Motor neuron (in vitro differentiated cells): ENCODE measurements at regions not wholly inside any gene's neighbourhood (a gene's known extent, or its start where the extent isn't known, plus 50 kb on each side); places are given as distances from the start of the nearest gene placed in this dataset.

Source experiments
- ATAC-seq, 8 experiments: fragments of 200-7000 bp; cut with Tn5 transposase; replicated peaks in 6 of 8; 2 replicates each; pipeline ENCODE4 v1.8.0; 2021; ENCODE audit warnings: mild to moderate bottlenecking in 8 of 8, moderate library complexity in 8 of 8
- H3K27ac ChIP-seq, 2 donors: fragments of 250-450 bp; sonication (Bioruptor Pico); 2 replicates each; pipeline ENCODE4 v1.9.0; 2021; ENCODE audit warnings: antibody characterized with exemption in 2 of 2, mild to moderate bottlenecking in 2 of 2, moderate library complexity in 1 of 2
- H3K4me1 ChIP-seq, 2 donors: fragments of 250-450 bp; sonication (Bioruptor Pico); replicated peaks in 1 of 2; 2 replicates each; pipeline ENCODE4 v1.6.1; 2021; ENCODE audit warnings: antibody characterized with exemption in 2 of 2, mild to moderate bottlenecking in 2 of 2, moderate library complexity in 1 of 2
- H3K4me3 ChIP-seq, 5 donors: fragments of 250-450 bp; sonication (Bioruptor Pico); 2 replicates each; pipeline ENCODE4 v1.9.0; 2021; ENCODE audit warnings: antibody characterized with exemption in 5 of 5, mild to moderate bottlenecking in 5 of 5, moderate library complexity in 4 of 5
- WGBS, 10 experiments: fragments of 450-650 bp; shearing (Covaris generic); methylation state at CpG; one replicate each; pipeline ENCODE4 v1.0.0; 2022; 5-methylcytosine and 5-hydroxymethylcytosine counted together
- in situ Hi-C, 9 experiments: fragments of 400-800 bp; cut with MboI; loops; one replicate each; pipeline ENCODE4 v1.15.0; 2021; ENCODE audit warnings: low sequenced_read_pairs in 9 of 9, low pct_unique_long_range_greater_than_20kb in 2 of 9; ENCODE audit not compliant: unreplicated experiment in 9 of 9

DNA sequence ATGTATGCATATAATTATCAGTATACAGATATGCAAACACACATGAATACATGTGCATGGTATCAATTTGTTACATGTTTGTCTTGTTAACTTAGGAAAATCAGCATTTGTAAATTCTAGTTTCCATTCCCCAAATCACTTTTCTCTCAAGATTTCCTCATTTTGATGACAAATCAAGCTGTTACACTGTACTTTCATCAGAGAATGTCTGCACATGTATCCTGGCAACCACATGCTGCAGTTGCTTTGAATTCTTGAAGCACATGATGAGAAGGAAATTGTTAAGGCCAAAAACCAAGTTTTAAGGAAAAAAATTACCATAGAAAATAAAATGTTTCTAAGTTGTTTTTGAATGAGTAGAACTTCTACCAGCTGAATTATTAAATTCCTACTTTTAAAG, 1834.5 kb downstream of the EFNA5 start:
- Histone ChIP-seq H3K27ac (no peak overlapping the region), H3K4me3 (no peak overlapping the region), H3K4me1 (peaks cover 0 to 15% of the 10 kb centered on the region in 2 donors)
- ATAC-seq, result peak in 3 of 8 experiments; percentile 55 to 59 (median 57)
- in situ Hi-C loops, result no loop called here

DNA sequence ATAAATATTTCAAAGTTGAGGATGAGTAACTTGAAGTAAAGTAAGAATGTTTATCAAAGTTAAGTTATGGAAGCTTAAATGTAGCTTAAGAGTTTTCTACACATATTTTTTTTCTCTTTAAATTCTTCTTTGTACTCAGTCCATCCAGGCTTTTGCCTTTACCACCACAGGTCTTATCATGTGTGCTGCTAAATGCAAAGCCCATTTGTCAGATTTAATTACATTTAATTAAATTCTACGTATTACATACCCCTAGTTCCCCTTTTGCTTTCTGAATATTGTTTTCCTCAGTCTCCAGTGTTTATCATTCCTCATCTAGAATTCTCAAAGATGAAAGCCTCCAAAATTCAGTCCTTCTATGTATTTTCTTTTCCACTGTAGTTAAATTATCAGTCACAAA, 1841.9 kb downstream of the EFNA5 start:
- Histone ChIP-seq H3K4me1 (no peaks in the 10 kb centered on the region), H3K4me3 (no peak overlapping the region), H3K27ac (no peak overlapping the region)
- ATAC-seq, result no peak
- in situ Hi-C loops, result no loop called here
- 0 to 100% (median 82%) methylated on average over 1 of the region's 1 CpG for WGBS, 10 experiments

DNA sequence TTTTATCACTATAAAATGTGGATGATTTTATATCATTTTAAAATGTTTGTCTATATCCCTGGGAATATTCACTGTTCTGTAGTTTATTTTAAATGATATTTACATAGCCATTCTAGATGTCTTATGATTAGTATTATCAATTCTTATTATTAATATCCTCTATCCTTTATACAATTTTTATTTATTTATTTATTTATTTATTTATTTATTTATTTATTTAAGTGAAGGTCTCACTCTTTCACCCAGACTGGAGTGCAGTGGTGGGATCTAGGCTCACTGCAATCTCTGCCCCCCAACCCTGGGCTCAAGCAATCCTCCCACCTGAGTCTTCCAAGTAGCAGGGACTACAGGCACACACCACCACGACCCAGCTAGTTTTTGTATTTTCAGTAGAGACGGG, 1848.9 kb downstream of the EFNA5 start:
- in situ Hi-C loops, result no loop called here

DNA sequence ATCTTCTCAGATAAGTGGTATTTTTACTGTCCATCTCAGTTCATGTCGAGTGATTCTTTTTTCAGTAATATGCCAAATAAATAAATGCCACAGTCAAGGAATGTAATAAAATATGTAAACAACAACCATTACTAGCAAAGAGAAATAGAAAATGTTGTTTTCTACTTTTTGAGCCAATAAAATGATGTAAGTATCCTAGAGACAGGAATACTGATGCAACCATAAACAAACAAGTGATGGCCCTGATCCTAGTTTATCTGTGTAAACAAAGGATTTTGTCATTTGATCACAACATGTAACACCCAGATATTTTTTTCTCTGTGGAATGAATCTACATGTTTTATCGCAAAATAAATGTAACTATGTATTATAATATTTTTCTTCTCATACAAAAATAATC, 1852.8 kb downstream of the EFNA5 start:
- in situ Hi-C loops, result no loop called here
- H3K4me3 ChIP-seq, result no peak overlapping the region
- no peak for ATAC-seq
- no peak overlapping the region for H3K27ac ChIP-seq
- no peaks in the 10 kb centered on the region for H3K4me1 ChIP-seq
- WGBS, 10 experiments, result 0 to 100% (median 83%) methylated on average over 1 to 2 of the region's 2 CpGs

More for the DNA sequence above, 1848.9 kb downstream of the EFNA5 start:
- Histone ChIP-seq H3K27ac (no peak overlapping the region), H3K4me1 (no peaks in the 10 kb centered on the region), H3K4me3 (no peak overlapping the region)
- 0 to 100% (median 63%) methylated on average over 1 to 2 of the region's 2 CpGs; no CpG with 5 or more reads in 2 of the 10 experiments for WGBS, 10 experiments
- ATAC-seq, result no peak

DNA sequence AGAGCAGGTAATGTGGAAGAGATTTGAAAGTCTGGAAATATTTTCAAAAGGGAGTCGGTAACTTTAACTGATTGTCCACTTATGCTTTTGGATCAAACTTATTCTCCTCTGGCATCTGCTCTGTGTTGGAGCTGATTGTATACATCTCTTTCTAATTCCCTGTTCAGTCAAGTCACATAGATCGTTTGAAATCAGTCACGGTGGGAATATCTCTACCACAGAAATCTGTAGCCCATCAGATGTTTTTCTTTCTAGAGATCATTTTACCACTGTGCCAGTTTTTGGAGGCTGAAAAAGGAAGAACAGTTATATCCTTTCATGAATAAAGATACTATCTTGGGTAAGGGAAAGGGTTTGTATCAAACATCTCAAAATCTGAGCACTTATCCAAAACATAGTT, 1853.3 kb downstream of the EFNA5 start:
- WGBS, 10 experiments, result 0 to 100% (median 81%) methylated on average over 1 to 3 of the region's 3 CpGs; no CpG with 5 or more reads in 1 of the 10 experiments
- no peak overlapping the region for H3K4me3 ChIP-seq
- ATAC-seq, result no peak
- peaks cover 0 to under 1% of the 10 kb centered on the region in 2 donors for H3K4me1 ChIP-seq
- in situ Hi-C loops, result no loop called here
- no peak overlapping the region for H3K27ac ChIP-seq

DNA sequence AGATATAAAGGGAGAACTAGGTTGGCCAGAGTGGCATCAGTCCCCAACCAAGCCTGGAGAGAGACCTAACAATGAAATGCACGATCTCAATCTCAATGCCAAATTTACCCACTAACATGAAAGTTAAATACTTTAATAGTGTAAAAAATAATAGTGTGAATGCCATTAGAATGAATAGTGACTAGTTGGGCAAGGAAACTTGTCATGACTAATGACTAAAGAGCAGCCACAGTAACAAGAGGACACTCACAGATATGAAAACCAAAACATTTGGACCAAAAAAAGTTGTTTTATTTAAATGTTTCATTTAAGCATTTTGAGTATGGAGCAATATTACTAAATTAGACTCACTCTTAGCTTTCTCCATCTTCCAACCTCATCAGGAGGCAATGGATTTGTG, 1853.8 kb downstream of the EFNA5 start:
- no peak for ATAC-seq
- peaks cover 0 to 4% of the 10 kb centered on the region in 2 donors for H3K4me1 ChIP-seq
- no peak overlapping the region for H3K4me3 ChIP-seq
- H3K27ac ChIP-seq, result no peak overlapping the region
- 0 to 100% (median 81%) methylated on average over 1 of the region's 1 CpG; no CpG with 5 or more reads in 4 of the 10 experiments for WGBS, 10 experiments
- in situ Hi-C loops, result no loop called here

DNA sequence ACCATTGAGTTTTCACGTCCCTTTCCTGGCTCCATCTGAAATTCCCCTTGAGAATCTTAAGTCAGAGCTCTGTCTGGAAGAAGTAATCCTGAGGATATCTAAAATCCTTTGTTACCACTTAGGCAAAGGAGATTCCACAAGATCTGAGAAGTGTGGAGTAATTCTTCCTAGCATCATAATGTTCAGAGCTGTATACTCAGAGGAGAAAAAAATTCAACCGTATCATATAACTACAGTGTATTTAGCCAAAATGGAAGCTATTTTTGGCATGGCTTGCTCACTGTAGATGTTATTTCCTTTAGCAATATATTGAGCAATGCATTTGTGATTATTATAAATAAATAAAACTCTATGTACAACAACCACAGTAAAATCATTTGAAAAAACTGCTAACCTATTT, 1858.4 kb downstream of the EFNA5 start:
- H3K27ac ChIP-seq, result no peak overlapping the region
- H3K4me3 ChIP-seq, result no peak overlapping the region
- H3K4me1 ChIP-seq, result peaks cover 0 to 4% of the 10 kb centered on the region in 2 donors
- no peak for ATAC-seq
- WGBS, 10 experiments, result 0 to 100% (median 88%) methylated on average over 1 to 2 of the region's 2 CpGs
- in situ Hi-C loops, result no loop called here

DNA sequence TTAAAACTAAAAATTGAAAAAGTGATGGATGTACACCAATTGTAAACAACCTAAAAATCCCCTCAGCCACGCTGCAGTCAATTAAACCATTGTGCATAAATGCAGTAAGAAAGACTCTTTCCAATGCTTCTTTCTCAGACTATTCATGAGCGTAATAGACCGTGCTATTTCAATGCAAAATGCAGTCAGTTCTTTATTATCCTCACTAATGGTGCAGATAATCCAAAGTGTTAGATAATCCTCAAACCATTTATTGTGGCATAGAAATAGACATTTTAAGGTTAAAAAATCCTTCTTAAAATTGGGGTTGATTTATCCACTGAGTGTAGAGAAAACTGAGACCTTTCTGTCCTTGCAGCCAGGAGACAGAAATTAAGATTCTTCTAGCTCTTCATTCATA, 1862.8 kb downstream of the EFNA5 start:
- Histone ChIP-seq H3K4me1 (peaks cover 0 to 4% of the 10 kb centered on the region in 2 donors), H3K27ac (no peak overlapping the region), H3K4me3 (no peak overlapping the region)
- in situ Hi-C loops, result no loop called here
- 27 to 83% (median 58%) methylated on average over 1 to 3 of the region's 3 CpGs; no CpG with 5 or more reads in 1 of the 10 experiments for WGBS, 10 experiments
- no peak for ATAC-seq

DNA sequence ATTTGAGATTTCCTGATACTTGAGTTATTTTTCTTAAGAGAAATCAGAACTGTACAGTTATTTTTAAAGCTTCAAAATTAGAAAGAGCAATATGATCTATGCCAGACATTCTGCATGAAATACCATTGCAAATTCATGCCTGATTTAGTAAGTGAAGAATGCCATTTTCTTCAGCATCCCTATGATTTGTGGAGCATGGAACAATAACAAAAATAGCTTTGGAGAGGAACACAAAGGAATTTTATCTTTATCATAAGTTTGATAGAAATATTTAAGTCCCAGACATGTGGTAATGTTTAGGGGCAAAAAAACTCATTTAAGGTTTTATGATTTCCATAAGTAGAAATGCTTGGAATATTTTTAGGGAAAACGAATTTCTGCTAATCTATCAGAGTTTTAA, 1863.4 kb downstream of the EFNA5 start:
- in situ Hi-C loops, result no loop called here
- ATAC-seq, result no peak
- WGBS, 10 experiments, result 0 to 85% (median 40%) methylated on average over 1 of the region's 1 CpG; no CpG with 5 or more reads in 1 of the 10 experiments
- no peak overlapping the region for H3K4me3 ChIP-seq
- no peak overlapping the region for H3K27ac ChIP-seq
- peaks cover 0 to 2% of the 10 kb centered on the region in 2 donors for H3K4me1 ChIP-seq

DNA sequence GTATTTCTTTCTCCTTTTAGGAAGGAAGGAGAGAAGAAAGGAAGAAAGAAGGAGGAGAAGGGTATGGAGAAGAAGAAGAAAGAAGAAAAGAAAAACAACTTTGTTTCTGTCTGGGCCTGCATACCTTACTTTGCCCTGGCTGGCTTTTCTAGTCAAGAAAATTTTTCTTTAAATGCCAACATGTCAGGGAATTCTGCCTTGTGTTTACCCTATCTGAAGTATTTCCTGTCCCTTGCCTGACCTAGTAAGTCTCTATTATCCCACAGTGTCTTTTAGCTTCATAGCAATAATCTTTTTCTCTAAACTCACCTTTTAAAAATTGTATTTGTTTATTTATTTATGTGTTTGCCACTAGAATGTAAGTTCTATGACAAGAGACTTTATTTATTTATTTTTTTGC, 1864.1 kb downstream of the EFNA5 start:
- no peak overlapping the region for H3K4me3 ChIP-seq
- H3K27ac ChIP-seq, result no peak overlapping the region
- H3K4me1 ChIP-seq, result no peaks in the 10 kb centered on the region
- in situ Hi-C loops, result no loop called here
- ATAC-seq, result no peak

DNA sequence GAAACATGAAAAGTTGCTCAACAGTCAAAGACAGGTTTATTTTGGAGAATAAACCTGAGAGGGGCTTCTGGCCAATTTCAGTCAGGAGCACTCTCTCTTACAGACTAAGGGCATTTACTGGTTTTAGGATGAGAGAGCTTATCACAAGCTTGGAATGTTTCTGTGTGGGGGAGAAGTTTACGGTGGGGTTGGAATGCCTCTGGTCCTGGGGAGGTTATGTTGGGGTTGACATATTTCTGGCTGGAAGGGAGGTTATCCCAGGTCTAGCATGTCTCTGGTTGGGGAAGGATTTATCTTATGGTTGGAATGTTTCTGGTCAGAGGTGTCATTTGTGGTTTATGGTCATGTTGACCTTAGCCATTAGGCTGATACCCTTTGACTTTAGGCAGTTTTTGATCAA, 1867.3 kb downstream of the EFNA5 start:
- no peak for ATAC-seq
- H3K4me1 ChIP-seq, result no peaks in the 10 kb centered on the region
- H3K4me3 ChIP-seq, result no peak overlapping the region
- in situ Hi-C loops, result no loop called here
- H3K27ac ChIP-seq, result no peak overlapping the region
- WGBS, 10 experiments, result 0 to 100% (median 80%) methylated on average over 1 of the region's 1 CpG; no CpG with 5 or more reads in 7 of the 10 experiments

DNA sequence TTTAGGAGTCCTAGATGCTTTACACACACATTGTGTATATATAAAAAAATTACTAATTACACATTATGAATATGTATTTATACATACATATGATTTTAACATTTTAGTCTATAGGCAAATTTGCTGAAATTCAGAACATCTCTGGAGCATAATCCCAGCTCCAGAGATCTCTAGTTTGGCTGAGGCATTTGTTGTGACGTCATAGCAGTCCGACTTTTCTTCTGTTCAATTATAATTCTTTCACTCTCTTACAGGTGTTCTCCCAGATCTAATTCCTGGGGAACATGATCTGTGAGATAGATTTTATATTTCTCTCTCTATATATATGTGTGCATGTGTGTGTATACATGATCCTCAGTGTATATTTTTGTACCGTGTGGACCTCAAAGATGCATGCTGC, 1876.2 kb downstream of the EFNA5 start:
- H3K27ac ChIP-seq, result no peak overlapping the region
- no peak overlapping the region for H3K4me3 ChIP-seq
- no peak for ATAC-seq
- H3K4me1 ChIP-seq, result peaks cover 0 to 5% of the 10 kb centered on the region in 2 donors
- WGBS, 10 experiments, result 14 to 100% (median 90%) methylated on average over 1 to 3 of the region's 3 CpGs; no CpG with 5 or more reads in 1 of the 10 experiments
- in situ Hi-C loops, result no loop called here

DNA sequence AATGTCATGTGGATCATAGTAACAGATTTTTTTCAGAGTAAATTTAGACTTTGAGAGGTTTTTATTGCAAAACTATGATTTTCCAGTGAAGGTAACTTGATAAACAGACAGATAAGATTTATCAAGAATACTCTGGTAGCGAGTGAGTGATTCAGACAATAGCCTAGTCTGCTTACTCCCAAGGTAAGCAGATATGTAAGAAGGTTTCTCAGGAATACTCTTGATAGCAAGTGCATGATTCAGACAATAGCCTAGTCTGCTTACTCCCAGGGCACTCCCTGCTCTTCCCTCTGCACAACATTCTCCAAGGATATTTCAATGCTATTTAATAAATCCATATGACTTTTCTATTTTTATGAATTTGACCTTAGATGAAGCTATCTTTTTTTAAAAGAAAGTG, 1881.5 kb downstream of the EFNA5 start:
- Histone ChIP-seq H3K27ac (no peak overlapping the region), H3K4me3 (no peak overlapping the region), H3K4me1 (peaks cover 0 to 5% of the 10 kb centered on the region in 2 donors)
- no peak for ATAC-seq
- in situ Hi-C loops, result no loop called here
- 0 to 100% (median 83%) methylated on average over 1 of the region's 1 CpG; no CpG with 5 or more reads in 1 of the 10 experiments for WGBS, 10 experiments

DNA sequence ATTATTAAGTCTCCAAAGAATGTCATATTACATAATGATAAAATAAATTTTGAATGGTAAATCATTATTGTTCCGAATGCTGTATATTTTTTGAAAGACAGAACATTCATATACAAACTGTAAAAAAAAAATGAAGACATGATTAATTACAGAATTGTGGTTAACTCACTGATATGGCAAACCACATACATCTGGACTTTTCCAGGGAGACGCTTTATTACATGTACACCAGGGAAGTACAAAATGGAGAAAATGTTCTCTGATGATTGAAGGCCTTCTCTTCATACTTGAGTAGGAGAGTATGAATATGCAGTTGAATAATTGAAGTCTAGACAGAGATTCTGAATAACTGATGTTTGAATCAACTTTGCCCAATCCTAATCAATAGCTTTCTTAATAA, 1886.9 kb downstream of the EFNA5 start:
- Histone ChIP-seq H3K4me3 (no peak overlapping the region), H3K27ac (no peak overlapping the region), H3K4me1 (no peaks in the 10 kb centered on the region)
- in situ Hi-C loops, result no loop called here
- WGBS, 10 experiments, result 20 to 100% (median 69%) methylated on average over 1 to 2 of the region's 2 CpGs; no CpG with 5 or more reads in 2 of the 10 experiments
- ATAC-seq, result no peak
